Transverse colon (tissue), 4 donors: ENCODE measurements at regions not wholly inside any gene's neighbourhood (a gene's known extent, or its start where the extent isn't known, plus 50 kb on each side); places are given as distances from the start of the nearest gene placed in this dataset.

Source experiments
- DNase-seq: peaks from one replicate; pipeline ENCODE4 v3.0.0-alpha.2; 2019
- H3K27ac ChIP-seq, 4 donors: fragments of 200-600 bp; sonication (generic); 2 replicates each; pipeline ENCODE4 v1.5.1; 2016 to 2018; ENCODE audit warnings: inconsistent platforms in 4 of 4
- H3K27me3 ChIP-seq: fragments of 200-600 bp; sonication (generic); 2 replicates; pipeline ENCODE4 v1.5.1; 2017; ENCODE audit warnings: inconsistent platforms
- H3K36me3 ChIP-seq, 4 donors: fragments of 200-600 bp; sonication (generic); 2 replicates each; pipeline ENCODE4 v1.5.1; 2017 to 2019; ENCODE audit warnings: inconsistent platforms in 4 of 4
- H3K4me1 ChIP-seq, 4 donors: fragments of 200-600 bp; sonication (generic); 2 replicates each; pipeline ENCODE4 v1.5.1; 2017 to 2020; ENCODE audit warnings: inconsistent platforms in 4 of 4
- H3K4me3 ChIP-seq, 4 donors: fragments of 200-600 bp; sonication (generic); 1 replicate in 1 of 4; 2 replicates in 3 of 4; pipeline versions ENCODE4 v1.5.1 to v1.6.1; 2017 to 2019; ENCODE audit warnings: inconsistent platforms in 4 of 4
- H3K9me3 ChIP-seq, 2 donors: fragments of 200-600 bp; sonication (generic); 2 replicates each; pipeline ENCODE4 v1.5.1; 2017 to 2019; ENCODE audit warnings: inconsistent platforms in 2 of 2
- CTCF ChIP-seq, 5 experiments: fragments of 200-600 bp in 3 of 5; fragments of 450-650 bp in 2 of 5; sonication (generic) in 3 of 5; IDR thresholded peaks; 1 replicate in 2 of 5; 2 replicates in 3 of 5; pipeline ENCODE4 v1.5.1; 2016 to 2017; ENCODE audit warnings: antibody characterized with exemption in 5 of 5, inconsistent platforms in 3 of 5, mild to moderate bottlenecking in 2 of 5, moderate library complexity in 1 of 5
- EP300 ChIP-seq: sonication (generic); formaldehyde crosslinking; IDR thresholded peaks from one replicate; pipeline ENCODE4 v1.6.1; 2017; ENCODE audit warnings: antibody characterized with exemption, low read depth
- POLR2A ChIP-seq: fragments of 450-650 bp; IDR thresholded peaks from one replicate; pipeline ENCODE4 v1.6.1; 2016; ENCODE audit warnings: antibody characterized with exemption, mild to moderate bottlenecking, moderate library complexity
- POLR2AphosphoS5 ChIP-seq, 3 donors: sonication (generic); formaldehyde crosslinking; IDR thresholded peaks; one replicate each; pipeline ENCODE4 v1.6.1; 2016; ENCODE audit warnings: antibody characterized with exemption in 3 of 3
- WGBS, 2 donors: methylation state at CpG; one replicate each; pipeline ENCODE4 v1.1.5; 2018; ENCODE audit warnings: low coverage in 1 of 2; 5-methylcytosine and 5-hydroxymethylcytosine counted together
- in situ Hi-C, 4 donors: fragments of 200-750 bp; cut with MboI; loops; one replicate each; pipeline versions ENCODE4 v1.15.0 to v1.15.1; 2017; ENCODE audit warnings: low sequenced_read_pairs in 3 of 4, low pct_ligation_motif_present in 1 of 4, low pct_unique_long_range_greater_than_20kb in 1 of 4
- intact Hi-C: fragments of 100-400 bp; cut with DNase I; formaldehyde crosslinking; loops from one replicate; pipeline ENCODE4 v1.15.1; 2023; ENCODE audit warnings: low total_unique reads

- H3K27me3 ChIP-seq: no peaks in the 10 kb centered on the region
- H3K4me1 ChIP-seq: no peaks in the 10 kb centered on the region
- no peak overlapping the region for H3K4me3 ChIP-seq
- in situ Hi-C loops (no loop called here), intact Hi-C loops (no loop called here)
- DNase-seq: no peak
- no peaks in the 10 kb centered on the region for H3K36me3 ChIP-seq
- TF ChIP-seq EP300: no peak
- no peak for TF ChIP-seq POLR2A
- no peak for TF ChIP-seq POLR2AphosphoS5 (IDR thresholded peaks at IDR 0.05)
- TF ChIP-seq CTCF (IDR thresholded peaks at IDR 0.05): no peak
- H3K9me3 ChIP-seq: no peaks in the 10 kb centered on the region
- H3K27ac ChIP-seq: no peak overlapping the region
- 57% methylated on average over 1 of the region's 1 CpG; no CpG with 5 or more reads in 1 of the 2 donors for WGBS, 2 donors
These were observed 747.8 kb downstream of the MAFB start for GRCh38 chr20:39941245-39941644.

- DNase-seq: no peak
- no peak overlapping the region for H3K4me3 ChIP-seq
- H3K27ac ChIP-seq: no peak overlapping the region
- in situ Hi-C loops: no loop called here
- intact Hi-C loops: no loop called here
- H3K9me3 ChIP-seq: no peaks in the 10 kb centered on the region
- TF ChIP-seq POLR2A (no peak), EP300 (no peak), POLR2AphosphoS5 (IDR thresholded peaks at IDR 0.05) (no peak), CTCF (IDR thresholded peaks at IDR 0.05) (no peak)
- H3K4me1 ChIP-seq: no peaks in the 10 kb centered on the region
- no peaks in the 10 kb centered on the region for H3K27me3 ChIP-seq
- 75 to 76% methylated on average over 2 of the region's 2 CpGs for WGBS, 2 donors
- no peaks in the 10 kb centered on the region for H3K36me3 ChIP-seq
These were observed 749.7 kb downstream of the MAFB start for GRCh38 chr20:39939241-39939865.

- intact Hi-C loops (no loop called here), in situ Hi-C loops (no loop called here)
- TF ChIP-seq EP300 (no peak), POLR2AphosphoS5 (IDR thresholded peaks at IDR 0.05) (no peak), POLR2A (no peak), CTCF (IDR thresholded peaks at IDR 0.05) (no peak)
- no peaks in the 10 kb centered on the region for H3K27me3 ChIP-seq
- no peak overlapping the region for H3K4me3 ChIP-seq
- H3K4me1 ChIP-seq: no peaks in the 10 kb centered on the region
- no peak overlapping the region for H3K27ac ChIP-seq
- DNase-seq: no peak
- 70 to 81% methylated on average over 2 to 5 of the region's 5 CpGs for WGBS, 2 donors
- H3K36me3 ChIP-seq: no peaks in the 10 kb centered on the region
- no peaks in the 10 kb centered on the region for H3K9me3 ChIP-seq
These were observed 752.6 kb downstream of the MAFB start for GRCh38 chr20:39936401-39936800.

- no peak overlapping the region for H3K4me3 ChIP-seq
- no peaks in the 10 kb centered on the region for H3K27me3 ChIP-seq
- no peak overlapping the region for H3K27ac ChIP-seq
- H3K4me1 ChIP-seq: no peaks in the 10 kb centered on the region
- in situ Hi-C loops (no loop called here), intact Hi-C loops (no loop called here)
- TF ChIP-seq EP300: no peak
- TF ChIP-seq CTCF (IDR thresholded peaks at IDR 0.05): no peak
- TF ChIP-seq POLR2A: no peak
- no peak for TF ChIP-seq POLR2AphosphoS5 (IDR thresholded peaks at IDR 0.05)
- 64 to 67% methylated on average over 3 to 4 of the region's 4 CpGs for WGBS, 2 donors
- H3K9me3 ChIP-seq: no peaks in the 10 kb centered on the region
- no peaks in the 10 kb centered on the region for H3K36me3 ChIP-seq
- DNase-seq: no peak
These were observed 753.1 kb downstream of the MAFB start for GRCh38 chr20:39935901-39936300.
